Activated T-cell treated with anti-CD3 and anti-CD28 coated beads, Interleukin-2, amount 50 U/mL, for 24 hours (primary cell): ENCODE measurements at regions not wholly inside any gene's neighbourhood (a gene's known extent, or its start where the extent isn't known, plus 50 kb on each side); places are given as distances from the start of the nearest gene placed in this dataset.
"Not testable (repeated sequence)": the region's sequence is repeated elsewhere in the genome, so short reads cannot be mapped to it uniquely, and the experiment has no call there.

ENCODE experiments used
- DNase-seq: peaks from one replicate; pipeline ENCODE4 v3.0.0-alpha.2; 2020
- H3K27ac Mint-ChIP-seq: 2 replicates; pipeline ENCODE4 v1.8.0; 2020; ENCODE audit warnings: mild to moderate bottlenecking, mixed read lengths
- H3K27me3 Mint-ChIP-seq: 2 replicates; pipeline ENCODE4 v1.8.0; 2020; ENCODE audit warnings: mixed read lengths
- H3K36me3 Mint-ChIP-seq: 2 replicates; pipeline ENCODE4 v1.8.0; 2020; ENCODE audit warnings: low read depth, mixed read lengths
- H3K4me1 Mint-ChIP-seq: 2 replicates; pipeline ENCODE4 v1.8.0; 2020; ENCODE audit warnings: low read depth, mixed read lengths
- H3K4me3 Mint-ChIP-seq: 2 replicates; pipeline ENCODE4 v1.8.0; 2020; ENCODE audit warnings: mild to moderate bottlenecking, moderate library complexity, mixed read lengths
- H3K9me3 Mint-ChIP-seq: 2 replicates; pipeline ENCODE4 v1.8.0; 2020; ENCODE audit warnings: mixed read lengths

DNA sequence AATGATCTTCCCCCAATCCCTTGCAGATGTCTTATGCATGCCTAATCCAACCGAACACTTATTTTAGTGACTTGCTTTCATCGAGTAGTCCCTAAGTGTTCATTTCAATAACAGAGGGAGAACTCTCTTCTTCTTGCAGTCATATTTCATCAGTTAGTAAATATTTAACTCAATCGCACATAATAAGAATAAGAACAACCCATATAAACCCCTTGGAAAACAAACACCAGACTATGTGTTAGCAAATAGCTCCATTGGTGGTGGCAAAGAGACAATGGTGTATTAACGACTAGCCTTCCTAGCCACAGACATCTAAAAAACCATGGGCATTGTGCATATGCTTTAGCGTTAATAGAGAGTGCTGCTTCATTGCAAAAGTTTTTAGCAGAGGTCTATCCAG is 725.8 kb downstream of the BCL11A start:
- DNase-seq, result no peak
- no peaks in the 10 kb centered on the region for H3K4me1 Mint-ChIP-seq
- H3K4me3 Mint-ChIP-seq, result no peak overlapping the region
- no peaks in the 10 kb centered on the region for H3K27me3 Mint-ChIP-seq
- no peaks in the 10 kb centered on the region for H3K9me3 Mint-ChIP-seq
- H3K36me3 Mint-ChIP-seq, result no peaks in the 10 kb centered on the region
- no peak overlapping the region for H3K27ac Mint-ChIP-seq

DNA sequence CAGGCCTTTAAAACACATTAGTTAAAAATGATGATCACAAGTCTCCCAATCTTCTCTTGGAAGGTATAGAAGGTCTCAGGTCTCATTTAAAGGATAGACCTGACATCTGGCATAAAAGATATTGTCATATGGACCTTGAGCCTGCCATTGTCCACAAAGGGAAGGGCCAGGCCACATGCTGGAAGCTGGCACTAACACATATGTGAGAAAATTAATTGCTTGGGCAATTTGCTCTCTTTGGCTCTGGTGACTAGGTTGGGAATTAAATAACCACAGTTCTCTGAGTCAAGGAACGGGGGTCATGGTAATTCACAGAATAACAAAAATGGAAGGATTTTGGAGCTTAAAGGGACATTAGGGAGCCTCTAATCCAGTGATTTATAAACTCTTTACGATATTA is 727.3 kb downstream of the BCL11A start:
- H3K27ac Mint-ChIP-seq, result no peak overlapping the region
- no peak overlapping the region for H3K4me3 Mint-ChIP-seq
- H3K27me3 Mint-ChIP-seq, result no peaks in the 10 kb centered on the region
- no peaks in the 10 kb centered on the region for H3K9me3 Mint-ChIP-seq
- no peaks in the 10 kb centered on the region for H3K4me1 Mint-ChIP-seq
- no peak for DNase-seq
- no peaks in the 10 kb centered on the region for H3K36me3 Mint-ChIP-seq

DNA sequence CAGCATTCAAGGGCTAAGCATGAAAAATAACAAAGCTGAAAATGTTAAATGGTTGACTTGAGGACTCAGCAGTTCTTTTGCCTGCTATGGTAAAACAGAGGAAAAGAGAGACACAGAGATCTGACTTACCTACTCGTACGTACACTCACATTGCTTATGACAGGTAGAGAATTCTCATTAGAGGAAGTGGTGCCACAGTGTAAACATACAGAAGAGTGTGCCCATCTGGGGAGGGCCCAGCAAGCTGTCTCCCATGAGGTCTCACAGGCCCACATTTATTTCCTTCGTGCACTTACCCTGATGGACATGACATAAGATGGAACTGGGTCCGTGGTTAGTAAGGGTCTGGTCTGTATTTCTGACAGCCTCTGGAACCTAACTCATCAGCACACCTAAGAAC is 729.1 kb downstream of the BCL11A start:
- Mint-ChIP-seq H3K36me3 (no peaks in the 10 kb centered on the region), H3K4me1 (no peaks in the 10 kb centered on the region), H3K9me3 (no peaks in the 10 kb centered on the region), H3K4me3 (no peak overlapping the region), H3K27me3 (no peaks in the 10 kb centered on the region), H3K27ac (no peak overlapping the region)
- DNase-seq, result no peak

DNA sequence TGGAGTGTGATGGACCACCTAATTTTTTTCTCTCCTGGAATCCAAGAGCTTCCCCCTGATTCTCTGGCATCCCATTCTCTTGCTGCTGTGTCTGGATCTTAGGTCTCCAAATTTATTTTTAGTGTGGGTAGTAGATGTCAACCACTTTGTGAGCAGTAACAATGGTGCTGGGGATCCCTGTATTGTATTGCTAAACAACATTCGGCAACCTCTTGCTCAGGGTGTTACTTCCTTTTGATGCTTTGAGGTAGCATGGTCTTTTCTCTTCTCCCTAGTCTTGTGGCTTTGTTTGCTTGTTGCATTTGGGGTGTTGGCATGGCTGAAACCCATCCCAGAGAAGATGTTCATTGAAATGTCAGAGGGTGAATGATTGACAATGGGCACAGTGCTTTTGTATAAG is 737.4 kb downstream of the BCL11A start:
- no peaks in the 10 kb centered on the region for H3K9me3 Mint-ChIP-seq
- H3K27me3 Mint-ChIP-seq, result no peaks in the 10 kb centered on the region
- H3K4me1 Mint-ChIP-seq, result no peaks in the 10 kb centered on the region
- H3K4me3 Mint-ChIP-seq, result no peak overlapping the region
- no peaks in the 10 kb centered on the region for H3K36me3 Mint-ChIP-seq
- DNase-seq, result no peak
- no peak overlapping the region for H3K27ac Mint-ChIP-seq

DNA sequence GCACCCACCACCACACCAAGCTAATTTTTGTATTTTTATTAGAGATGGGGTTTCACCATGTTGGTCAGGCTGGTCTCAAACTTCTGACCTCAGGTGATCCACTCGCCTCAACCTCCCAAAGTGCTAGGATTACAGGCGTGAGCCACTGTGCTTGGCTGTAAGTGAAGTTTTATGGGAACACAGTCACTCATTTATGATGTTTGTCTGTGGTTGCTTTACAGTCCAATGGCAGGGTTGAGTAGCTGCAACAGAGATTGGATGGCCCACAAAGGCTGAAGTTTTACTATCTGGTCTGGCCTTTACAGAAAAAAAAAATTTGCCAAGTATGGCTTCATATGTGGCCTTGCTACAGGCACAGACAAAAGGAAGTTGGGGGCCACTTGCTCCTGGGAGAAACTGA is 743.2 kb downstream of the BCL11A start:
- H3K36me3 Mint-ChIP-seq, H3K27me3 Mint-ChIP-seq, H3K4me1 Mint-ChIP-seq, H3K4me3 Mint-ChIP-seq, DNase-seq, H3K27ac Mint-ChIP-seq, H3K9me3 Mint-ChIP-seq: not testable (repeated sequence)

DNA sequence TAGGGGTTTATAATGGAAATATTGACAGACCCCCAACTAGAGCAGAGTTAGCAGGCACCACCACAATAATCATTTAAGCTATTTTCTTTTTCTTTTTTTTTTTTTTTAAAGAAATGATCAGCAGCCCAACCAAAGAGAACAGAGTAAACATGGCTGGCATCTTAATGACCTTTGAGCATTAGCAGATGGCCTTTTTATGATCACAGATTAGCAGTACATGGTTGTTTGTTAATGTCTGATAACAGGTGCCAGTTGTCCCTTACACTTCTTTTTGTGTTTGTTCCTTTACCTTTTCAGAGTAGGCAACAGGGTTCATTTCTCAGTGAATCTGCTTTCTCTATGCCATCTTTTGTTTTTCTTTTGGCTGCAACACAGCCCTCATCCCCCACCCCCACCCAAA is 747.0 kb downstream of the BCL11A start:
- no peaks in the 10 kb centered on the region for H3K9me3 Mint-ChIP-seq
- no peaks in the 10 kb centered on the region for H3K36me3 Mint-ChIP-seq
- DNase-seq, result no peak
- H3K27me3 Mint-ChIP-seq, result no peaks in the 10 kb centered on the region
- no peak overlapping the region for H3K4me3 Mint-ChIP-seq
- H3K4me1 Mint-ChIP-seq, result no peaks in the 10 kb centered on the region
- H3K27ac Mint-ChIP-seq, result no peak overlapping the region

DNA sequence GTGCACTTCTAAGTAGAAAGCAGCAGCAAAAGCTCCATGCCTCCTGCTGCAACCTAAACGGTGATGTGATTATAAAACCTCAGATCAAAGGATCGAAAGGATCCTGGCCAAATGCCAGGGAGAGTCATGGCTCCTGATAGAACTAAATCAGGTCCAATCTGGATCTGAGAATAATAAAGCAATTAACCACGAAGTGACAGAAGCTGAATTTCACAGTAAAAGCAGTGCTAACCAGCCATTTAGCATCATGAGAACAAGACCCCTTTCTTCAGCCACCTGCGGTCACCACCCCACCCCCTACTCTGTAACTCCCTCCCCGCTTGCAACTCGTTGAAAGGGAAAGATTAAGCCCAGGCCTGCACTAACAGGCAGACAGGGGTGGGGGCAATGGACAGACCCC is 748.7 kb downstream of the BCL11A start:
- H3K27ac Mint-ChIP-seq, result no peak overlapping the region
- no peaks in the 10 kb centered on the region for H3K27me3 Mint-ChIP-seq
- no peak overlapping the region for H3K4me3 Mint-ChIP-seq
- no peaks in the 10 kb centered on the region for H3K9me3 Mint-ChIP-seq
- DNase-seq, result no peak
- no peaks in the 10 kb centered on the region for H3K36me3 Mint-ChIP-seq
- no peaks in the 10 kb centered on the region for H3K4me1 Mint-ChIP-seq

DNA sequence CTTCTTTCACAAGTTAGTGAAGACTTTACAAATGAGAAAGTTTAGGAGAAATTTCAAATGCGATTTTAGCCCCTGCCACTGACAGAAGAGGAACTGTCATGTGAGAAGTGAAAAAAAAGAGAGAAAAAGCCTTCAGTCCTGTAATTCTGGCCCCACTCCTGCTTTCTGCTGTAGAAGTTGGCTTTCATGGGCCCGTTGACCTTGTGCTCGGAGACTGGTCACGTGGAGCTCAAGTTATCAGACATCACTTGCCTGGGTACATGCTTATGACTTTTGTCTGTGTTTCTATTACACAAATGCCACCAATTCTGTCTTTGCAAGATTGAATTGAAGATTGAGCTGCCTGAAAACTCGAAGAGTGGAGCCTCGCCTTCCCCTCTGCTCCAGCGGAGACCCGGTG is 749.9 kb downstream of the BCL11A start:
- H3K36me3 Mint-ChIP-seq, result no peaks in the 10 kb centered on the region
- no peak overlapping the region for H3K4me3 Mint-ChIP-seq
- H3K9me3 Mint-ChIP-seq, result no peaks in the 10 kb centered on the region
- no peak for DNase-seq
- H3K4me1 Mint-ChIP-seq, result no peaks in the 10 kb centered on the region
- no peaks in the 10 kb centered on the region for H3K27me3 Mint-ChIP-seq
- no peak overlapping the region for H3K27ac Mint-ChIP-seq

DNA sequence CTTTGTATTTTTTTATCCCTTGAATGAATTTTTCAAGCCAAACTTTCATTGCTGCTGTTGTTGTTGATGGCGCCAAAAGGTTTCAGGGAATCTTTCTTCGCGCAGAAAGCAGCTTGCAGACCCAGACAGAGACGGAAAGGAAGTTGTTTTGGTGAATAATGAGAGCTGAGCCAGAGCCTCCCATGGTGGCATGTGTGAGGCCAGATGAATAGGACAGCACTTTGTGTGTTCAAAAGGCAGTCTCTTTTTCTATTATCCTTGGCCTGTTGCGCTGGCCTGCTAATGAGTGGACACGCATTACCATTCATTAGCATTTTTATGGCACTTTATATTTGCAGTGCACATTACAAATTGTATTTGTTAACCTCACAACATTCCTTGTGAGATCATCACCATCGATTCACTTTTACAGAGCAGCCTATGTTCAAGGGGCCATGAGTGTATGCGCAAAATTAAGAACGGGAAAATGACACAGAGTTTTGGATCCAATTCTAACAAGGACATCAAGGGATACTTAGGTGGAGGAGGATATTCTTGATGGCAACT is 754.7 kb downstream of the BCL11A start:
- no peaks in the 10 kb centered on the region for H3K36me3 Mint-ChIP-seq
- H3K4me3 Mint-ChIP-seq, result no peak overlapping the region
- H3K27ac Mint-ChIP-seq, result no peak overlapping the region
- DNase-seq, result no peak
- no peaks in the 10 kb centered on the region for H3K9me3 Mint-ChIP-seq
- no peaks in the 10 kb centered on the region for H3K4me1 Mint-ChIP-seq
- H3K27me3 Mint-ChIP-seq, result no peaks in the 10 kb centered on the region

DNA sequence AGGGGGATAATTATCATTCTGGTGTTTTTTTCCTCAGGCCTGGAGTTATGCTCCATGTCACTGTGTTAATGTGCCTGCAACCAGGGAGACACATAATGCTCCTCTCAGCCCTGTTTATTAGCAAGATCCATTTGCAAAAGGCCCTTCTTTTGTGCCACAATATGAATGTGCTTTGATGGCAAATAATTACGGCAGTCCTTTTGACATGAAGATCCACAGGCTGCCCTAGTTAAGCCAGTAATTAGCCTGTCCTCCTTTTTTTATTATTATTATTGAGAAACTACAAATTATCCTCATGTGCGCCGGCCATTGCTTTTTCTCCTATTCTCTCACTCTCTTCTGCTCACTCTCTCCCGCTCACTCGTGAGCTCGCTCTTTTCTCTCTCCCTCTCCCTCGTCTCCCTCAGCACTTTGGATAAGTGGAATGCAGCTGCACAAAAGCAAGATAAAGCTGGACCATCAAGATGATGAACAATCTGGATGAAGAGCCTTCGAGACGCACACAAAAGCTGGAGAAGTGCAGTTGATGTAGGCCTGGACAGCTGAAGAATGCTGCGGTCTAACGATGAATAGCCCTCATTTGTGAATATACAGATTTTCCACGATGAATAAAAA is 762.3 kb downstream of the BCL11A start:
- peaks cover 1% of the 10 kb centered on the region for H3K9me3 Mint-ChIP-seq
- no peaks in the 10 kb centered on the region for H3K27me3 Mint-ChIP-seq
- H3K4me3 Mint-ChIP-seq, result no peak overlapping the region
- no peak overlapping the region for H3K27ac Mint-ChIP-seq
- H3K4me1 Mint-ChIP-seq, result no peaks in the 10 kb centered on the region
- no peaks in the 10 kb centered on the region for H3K36me3 Mint-ChIP-seq
- no peak for DNase-seq

DNA sequence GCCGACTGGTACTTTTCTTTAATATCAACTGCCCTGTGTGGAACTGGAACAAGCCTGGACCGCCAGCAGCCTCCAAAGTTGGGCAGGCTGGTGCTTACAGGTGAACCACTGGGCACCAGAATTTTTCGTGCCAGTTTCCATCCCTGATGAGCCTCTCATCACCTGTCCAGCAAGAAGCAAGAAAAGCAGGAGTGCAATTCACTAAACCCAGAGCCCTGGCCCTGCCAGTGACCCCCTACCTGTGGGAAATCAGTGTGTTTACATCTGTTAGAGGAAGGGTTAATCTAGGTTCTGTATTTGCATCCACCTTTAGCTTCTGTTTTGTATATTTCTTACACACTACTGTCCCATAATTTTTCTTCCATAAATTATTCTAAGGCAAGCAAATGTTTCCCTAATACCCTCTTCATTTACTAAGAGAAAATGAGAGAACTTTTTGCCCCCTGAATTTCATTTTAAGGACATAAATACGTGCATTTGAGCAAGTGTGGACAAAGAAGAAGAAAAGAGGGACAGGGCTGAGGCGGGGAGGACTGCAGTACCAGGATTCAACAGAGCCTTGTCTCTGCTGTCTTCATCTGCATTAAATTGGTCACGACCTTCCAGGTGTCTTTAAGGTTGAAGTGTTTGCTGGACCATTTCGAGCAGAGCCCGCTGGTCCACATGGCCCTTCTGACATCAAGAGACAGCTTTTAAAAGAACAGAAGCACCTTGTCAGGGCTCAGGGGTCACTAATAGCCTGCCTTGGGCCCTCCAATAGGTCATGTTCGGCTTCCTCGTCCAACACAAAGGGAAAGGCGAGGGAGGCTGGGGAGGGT is 763.1 kb downstream of the BCL11A start:
- H3K27me3 Mint-ChIP-seq, result no peaks in the 10 kb centered on the region
- no peaks in the 10 kb centered on the region for H3K36me3 Mint-ChIP-seq
- no peak for DNase-seq
- no peak overlapping the region for H3K4me3 Mint-ChIP-seq
- peaks cover 1% of the 10 kb centered on the region for H3K9me3 Mint-ChIP-seq
- H3K27ac Mint-ChIP-seq, result no peak overlapping the region
- H3K4me1 Mint-ChIP-seq, result no peaks in the 10 kb centered on the region

DNA sequence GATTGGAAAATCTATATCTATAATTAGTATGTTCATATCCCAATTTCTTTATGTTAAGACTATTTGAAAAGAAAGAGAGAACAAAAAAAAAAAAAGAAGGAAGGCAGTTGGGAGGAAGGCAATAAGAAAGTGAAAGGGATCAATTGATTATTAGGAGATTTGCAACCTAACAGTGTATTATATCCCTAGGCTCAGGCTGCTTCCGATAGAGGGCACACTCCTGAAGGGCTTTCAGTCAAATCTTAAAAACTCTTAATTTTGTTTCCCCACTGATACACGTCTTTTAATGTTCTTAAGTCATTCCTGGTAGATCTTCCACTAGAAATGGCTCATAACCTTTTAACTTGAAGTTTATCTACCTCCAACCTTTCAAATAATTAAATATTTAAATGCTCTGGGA is 763.9 kb downstream of the BCL11A start:
- Mint-ChIP-seq H3K36me3 (no peaks in the 10 kb centered on the region), H3K27me3 (no peaks in the 10 kb centered on the region)

DNA sequence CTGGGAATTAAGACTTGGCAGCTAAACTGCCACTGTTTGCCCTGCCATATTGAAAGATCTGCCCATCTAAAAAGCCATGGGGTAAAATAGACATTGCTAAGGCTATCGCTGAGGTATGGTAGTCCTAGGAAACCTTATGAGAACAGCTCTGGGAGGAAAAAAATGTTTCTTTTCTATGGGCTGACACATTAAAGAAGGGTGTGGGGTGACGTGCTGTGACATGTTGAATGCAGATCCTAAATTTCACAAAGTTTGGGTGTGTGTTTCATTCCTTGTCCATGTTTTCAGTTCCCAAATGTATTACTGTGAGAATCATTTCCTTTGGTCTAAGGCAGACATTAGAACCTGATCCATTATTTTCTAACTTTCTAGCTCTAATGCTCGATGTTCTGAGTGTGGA is 766.4 kb downstream of the BCL11A start:
- no peaks in the 10 kb centered on the region for H3K36me3 Mint-ChIP-seq
- H3K27me3 Mint-ChIP-seq, result no peaks in the 10 kb centered on the region
- H3K27ac Mint-ChIP-seq, result no peak overlapping the region
- H3K4me3 Mint-ChIP-seq, result no peak overlapping the region
- DNase-seq, result no peak
- no peaks in the 10 kb centered on the region for H3K4me1 Mint-ChIP-seq
- no peaks in the 10 kb centered on the region for H3K9me3 Mint-ChIP-seq

More for the DNA sequence above, 763.9 kb downstream of the BCL11A start:
- Mint-ChIP-seq H3K4me1 (no peaks in the 10 kb centered on the region), H3K27ac (no peak overlapping the region), H3K4me3 (no peak overlapping the region), H3K9me3 (peaks cover 1% of the 10 kb centered on the region)
- DNase-seq, result no peak

DNA sequence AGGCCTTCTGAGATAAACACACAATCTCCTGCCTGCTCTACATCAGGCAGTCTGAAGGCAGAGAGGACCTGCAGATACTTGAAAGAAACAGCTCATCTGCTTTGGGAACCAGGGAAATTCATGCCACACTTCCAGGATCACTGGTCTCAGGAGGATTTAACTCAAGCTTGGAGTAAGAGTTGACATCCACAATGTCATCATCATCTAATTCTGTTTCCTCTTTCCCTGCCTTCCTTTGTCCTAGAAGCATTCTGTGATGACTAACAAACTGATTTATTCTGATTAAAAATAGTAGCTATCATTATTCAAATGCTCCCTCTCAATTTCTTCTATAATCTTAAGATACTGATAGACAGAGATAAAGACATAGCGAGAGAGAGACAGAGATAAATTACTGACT is 766.8 kb downstream of the BCL11A start:
- no peaks in the 10 kb centered on the region for H3K9me3 Mint-ChIP-seq
- H3K27me3 Mint-ChIP-seq, result no peaks in the 10 kb centered on the region
- no peak overlapping the region for H3K27ac Mint-ChIP-seq
- DNase-seq, result no peak
- H3K4me3 Mint-ChIP-seq, result no peak overlapping the region
- no peaks in the 10 kb centered on the region for H3K4me1 Mint-ChIP-seq
- no peaks in the 10 kb centered on the region for H3K36me3 Mint-ChIP-seq

DNA sequence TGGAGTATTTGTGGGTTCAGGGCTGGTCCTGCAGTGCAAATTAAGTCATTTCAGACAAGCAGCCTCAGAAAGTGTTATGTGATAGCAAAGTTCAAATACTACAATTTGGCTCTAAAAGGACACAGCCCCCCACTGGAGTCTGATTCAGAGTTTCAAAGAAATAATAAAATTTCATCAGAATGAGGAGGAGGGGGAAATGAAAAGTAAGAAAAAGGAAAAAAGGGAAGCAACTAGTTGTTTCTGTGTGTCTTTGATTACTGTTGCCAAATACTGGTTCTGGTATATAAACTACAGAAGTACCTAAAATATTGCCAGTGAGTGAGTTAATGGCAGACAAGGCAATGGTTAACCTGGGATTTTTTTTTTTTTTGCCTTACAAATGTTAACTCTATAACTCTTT is 773.9 kb downstream of the BCL11A start:
- DNase-seq, result no peak
- Mint-ChIP-seq H3K9me3 (no peaks in the 10 kb centered on the region), H3K4me1 (no peaks in the 10 kb centered on the region), H3K27me3 (no peaks in the 10 kb centered on the region), H3K36me3 (no peaks in the 10 kb centered on the region), H3K4me3 (no peak overlapping the region), H3K27ac (no peak overlapping the region)
